RWPE2 (cell line): ENCODE measurements at regions not wholly inside any gene's neighbourhood (a gene's known extent, or its start where the extent isn't known, plus 50 kb on each side); places are given as distances from the start of the nearest gene placed in this dataset.

ENCODE experiments used
- ATAC-seq: fragments of 200-7000 bp; cut with Tn5 transposase; 3 replicates; pipeline ENCODE4 v1.9.1; 2021; ENCODE audit warnings: low read depth
- DNase-seq: peaks from one replicate; pipeline ENCODE4 v3.0.0-alpha.2; 2020; ENCODE audit warnings: low spot score
- H3K27ac ChIP-seq: fragments of 450-650 bp; 2 replicates; pipeline ENCODE4 v1.5.1; 2017; ENCODE audit warnings: mild to moderate bottlenecking; ENCODE audit not compliant: poor library complexity, severe bottlenecking
- H3K27me3 ChIP-seq: fragments of 250-450 bp; sonication (Bioruptor Pico); 2 replicates; pipeline ENCODE4 v1.5.1; 2021; ENCODE audit warnings: mild to moderate bottlenecking, moderate library complexity; ENCODE audit not compliant: insufficient read depth, poor library complexity, severe bottlenecking
- H3K36me3 ChIP-seq: fragments of 250-450 bp; sonication (Bioruptor Pico); 2 replicates; pipeline ENCODE4 v1.5.1; 2020; ENCODE audit warnings: low read depth, mild to moderate bottlenecking, moderate library complexity
- H3K4me1 ChIP-seq: fragments of 250-450 bp; sonication (Bioruptor Pico); 2 replicates; pipeline ENCODE4 v1.5.1; 2021; ENCODE audit warnings: mild to moderate bottlenecking, moderate library complexity; ENCODE audit not compliant: insufficient read depth, poor library complexity, severe bottlenecking
- H3K4me3 ChIP-seq: fragments of 250-450 bp; sonication (Bioruptor Pico); 2 replicates; pipeline ENCODE4 v1.5.1; 2021; ENCODE audit warnings: mild to moderate bottlenecking, moderate library complexity; ENCODE audit not compliant: severe bottlenecking
- H3K9me3 ChIP-seq: fragments of 250-450 bp; sonication (Bioruptor Pico); 2 replicates; pipeline ENCODE4 v1.5.1; 2021; ENCODE audit warnings: mild to moderate bottlenecking, moderate library complexity; ENCODE audit not compliant: severe bottlenecking
- TF ChIP-seq, protein P1 (sequence below): fragments of 450-650 bp; IDR thresholded peaks from one replicate; pipeline ENCODE4 v1.5.1; 2017; ENCODE audit warnings: mild to moderate bottlenecking, moderate library complexity; ENCODE audit not compliant: poor library complexity, severe bottlenecking

DNA sequence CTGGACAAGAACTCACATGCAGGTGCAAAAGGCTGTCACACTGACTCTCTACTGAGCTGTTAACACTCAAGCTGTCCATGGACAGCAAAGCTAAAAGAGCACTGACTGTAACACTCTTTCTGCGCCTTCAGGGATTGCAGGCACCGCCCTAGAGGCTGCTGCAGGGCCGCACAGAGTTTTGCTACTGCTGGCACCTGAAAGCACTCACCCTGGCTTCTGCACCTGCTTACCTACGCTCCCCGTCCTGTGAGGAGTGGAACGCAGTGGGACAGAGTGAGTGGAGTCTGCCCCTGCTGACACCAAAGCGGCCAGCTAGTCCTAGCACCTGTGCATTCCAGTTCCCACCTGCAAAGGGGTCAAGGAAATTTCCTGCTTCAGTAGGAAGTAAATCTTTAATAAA, 941.3 kb downstream of the DIPK2A start:
- Histone ChIP-seq H3K9me3 (no peaks in the 10 kb centered on the region), H3K4me3 (no peak overlapping the region), H3K4me1 (no peaks in the 10 kb centered on the region), H3K27me3 (no peaks in the 10 kb centered on the region), H3K36me3 (no peaks in the 10 kb centered on the region), H3K27ac (no peak overlapping the region)
- DNase-seq = no peak
- TF ChIP-seq, protein P1, sequence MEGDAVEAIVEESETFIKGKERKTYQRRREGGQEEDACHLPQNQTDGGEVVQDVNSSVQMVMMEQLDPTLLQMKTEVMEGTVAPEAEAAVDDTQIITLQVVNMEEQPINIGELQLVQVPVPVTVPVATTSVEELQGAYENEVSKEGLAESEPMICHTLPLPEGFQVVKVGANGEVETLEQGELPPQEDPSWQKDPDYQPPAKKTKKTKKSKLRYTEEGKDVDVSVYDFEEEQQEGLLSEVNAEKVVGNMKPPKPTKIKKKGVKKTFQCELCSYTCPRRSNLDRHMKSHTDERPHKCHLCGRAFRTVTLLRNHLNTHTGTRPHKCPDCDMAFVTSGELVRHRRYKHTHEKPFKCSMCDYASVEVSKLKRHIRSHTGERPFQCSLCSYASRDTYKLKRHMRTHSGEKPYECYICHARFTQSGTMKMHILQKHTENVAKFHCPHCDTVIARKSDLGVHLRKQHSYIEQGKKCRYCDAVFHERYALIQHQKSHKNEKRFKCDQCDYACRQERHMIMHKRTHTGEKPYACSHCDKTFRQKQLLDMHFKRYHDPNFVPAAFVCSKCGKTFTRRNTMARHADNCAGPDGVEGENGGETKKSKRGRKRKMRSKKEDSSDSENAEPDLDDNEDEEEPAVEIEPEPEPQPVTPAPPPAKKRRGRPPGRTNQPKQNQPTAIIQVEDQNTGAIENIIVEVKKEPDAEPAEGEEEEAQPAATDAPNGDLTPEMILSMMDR = no peak
- ATAC-seq = no peak

DNA sequence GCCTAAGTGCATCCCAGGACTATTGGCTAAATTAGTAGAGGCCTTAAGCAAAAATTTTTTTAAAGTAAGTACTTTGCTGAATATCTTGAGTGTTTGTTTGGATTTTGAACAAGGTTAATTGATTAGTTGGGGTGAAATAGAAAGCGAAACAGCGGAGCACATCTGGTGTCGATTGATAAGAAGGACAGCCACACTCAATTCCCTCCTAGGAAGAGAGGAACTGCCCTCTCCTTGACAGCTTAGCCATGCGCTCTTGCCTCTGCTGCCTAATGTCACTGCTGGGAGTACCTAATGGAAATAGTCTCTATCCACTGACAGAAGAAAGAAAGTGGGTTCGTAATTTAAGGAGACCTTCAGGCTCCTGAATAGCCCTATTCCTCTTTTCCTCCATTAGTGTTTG, 943.6 kb downstream of the DIPK2A start:
- no peaks in the 10 kb centered on the region for H3K36me3 ChIP-seq
- no peaks in the 10 kb centered on the region for H3K4me1 ChIP-seq
- no peaks in the 10 kb centered on the region for H3K9me3 ChIP-seq
- TF ChIP-seq, protein P1 = no peak
- no peak overlapping the region for H3K27ac ChIP-seq
- H3K27me3 ChIP-seq = no peaks in the 10 kb centered on the region
- ATAC-seq = no peak
- DNase-seq = no peak
- H3K4me3 ChIP-seq = no peak overlapping the region

DNA sequence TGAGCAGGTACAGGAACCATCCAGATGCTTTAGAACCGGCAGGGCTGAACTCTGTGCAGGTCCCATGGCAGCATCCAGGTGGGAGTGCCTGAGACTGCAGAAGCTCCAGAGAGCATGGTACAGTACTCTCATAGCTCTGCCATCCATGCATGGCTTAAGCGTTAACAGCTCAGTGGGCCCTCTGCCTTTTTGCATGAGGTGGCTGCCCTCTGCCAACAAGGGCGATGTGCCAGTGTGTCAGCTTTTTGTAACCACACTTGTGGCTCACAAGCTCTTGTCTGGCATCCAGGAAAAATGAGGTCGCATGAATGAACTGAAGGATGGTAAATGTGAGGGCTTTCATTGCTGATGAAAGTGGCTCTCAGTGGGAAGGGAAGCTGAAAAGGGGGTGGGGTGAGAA, 950.1 kb downstream of the DIPK2A start:
- no peaks in the 10 kb centered on the region for H3K4me1 ChIP-seq
- H3K9me3 ChIP-seq = no peaks in the 10 kb centered on the region
- TF ChIP-seq, protein P1 = no peak
- H3K4me3 ChIP-seq = no peak overlapping the region
- no peaks in the 10 kb centered on the region for H3K36me3 ChIP-seq
- ATAC-seq (no peak), DNase-seq (no peak)
- no peak overlapping the region for H3K27ac ChIP-seq
- no peaks in the 10 kb centered on the region for H3K27me3 ChIP-seq

DNA sequence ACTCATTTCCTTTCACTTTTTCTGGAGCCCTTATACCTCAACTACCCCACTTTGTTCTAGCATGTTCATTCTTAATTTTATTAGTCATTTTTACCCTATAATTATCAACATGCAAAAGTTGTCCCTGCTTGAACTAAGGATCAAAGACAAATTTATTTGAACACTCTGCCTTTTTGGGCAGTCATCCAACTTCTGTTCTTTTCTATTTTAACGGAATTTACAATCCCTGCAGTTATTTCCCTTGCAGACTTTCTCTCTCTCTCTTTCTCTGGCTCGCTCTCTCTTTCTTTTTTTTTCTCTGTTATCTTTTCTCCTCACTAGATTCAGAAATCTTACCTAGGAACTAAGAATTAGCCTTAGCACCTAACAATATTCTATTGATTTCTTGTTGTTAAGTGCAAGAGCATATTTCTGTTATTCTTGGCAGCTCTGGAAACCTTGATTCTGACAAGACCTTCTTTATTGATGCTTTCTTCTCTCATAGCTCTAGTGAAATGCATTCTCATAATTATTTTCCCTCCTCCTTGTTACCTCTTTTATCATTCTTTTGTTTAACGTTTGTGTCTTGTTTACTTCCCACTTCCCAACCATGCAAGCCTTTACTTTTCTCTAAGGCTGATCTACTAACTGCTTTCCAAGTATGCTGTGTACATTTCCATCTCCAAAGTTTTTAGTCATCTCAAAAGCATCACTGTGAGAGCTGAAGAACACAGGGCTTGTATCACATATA, 951.6 kb downstream of the DIPK2A start:
- no peak for ATAC-seq
- Histone ChIP-seq H3K4me3 (no peak overlapping the region), H3K27ac (no peak overlapping the region), H3K27me3 (no peaks in the 10 kb centered on the region), H3K4me1 (no peaks in the 10 kb centered on the region), H3K36me3 (no peaks in the 10 kb centered on the region), H3K9me3 (no peaks in the 10 kb centered on the region)
- DNase-seq = no peak
- TF ChIP-seq, protein P1 = no peak

DNA sequence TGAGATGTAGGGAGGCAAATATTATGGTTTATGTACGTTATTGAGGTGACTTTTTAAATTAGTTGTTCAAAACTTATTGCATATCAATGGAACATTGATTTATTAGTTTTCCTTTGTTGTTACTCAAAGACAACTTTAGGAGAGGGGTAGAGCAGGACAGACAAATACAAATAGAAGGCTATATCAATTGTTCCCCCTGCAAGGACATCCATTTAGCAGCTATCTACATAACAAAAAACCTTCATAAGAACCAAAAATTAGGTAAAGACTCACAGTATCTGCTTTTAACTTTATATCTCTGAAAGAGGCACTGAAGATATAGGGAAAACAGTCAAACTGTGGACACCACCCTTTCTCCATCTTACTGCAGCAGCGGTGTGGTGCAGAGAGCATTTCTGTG, 958.8 kb downstream of the DIPK2A start:
- H3K27ac ChIP-seq = no peak overlapping the region
- no peaks in the 10 kb centered on the region for H3K4me1 ChIP-seq
- H3K27me3 ChIP-seq = no peaks in the 10 kb centered on the region
- no peaks in the 10 kb centered on the region for H3K36me3 ChIP-seq
- TF ChIP-seq, protein P1 = no peak
- no peaks in the 10 kb centered on the region for H3K9me3 ChIP-seq
- ATAC-seq = no peak
- no peak overlapping the region for H3K4me3 ChIP-seq
- DNase-seq = no peak
